Mesodermal cell (in vitro differentiated cells): ENCODE measurements at regions not wholly inside any gene's neighbourhood (a gene's known extent, or its start where the extent isn't known, plus 50 kb on each side); places are given as distances from the start of the nearest gene placed in this dataset.
"Not testable (repeated sequence)": the region's sequence is repeated elsewhere in the genome, so short reads cannot be mapped to it uniquely, and the experiment has no call there.

ENCODE experiments used
- H3K27ac ChIP-seq: 2 replicates; pipeline ENCODE4 v1.7.0; 2013; ENCODE audit warnings: mild to moderate bottlenecking, low read depth, low read length, moderate library complexity; ENCODE audit not compliant: severe bottlenecking
- H3K36me3 ChIP-seq: 2 replicates; pipeline ENCODE4 v1.7.1; 2013; ENCODE audit warnings: mild to moderate bottlenecking, low read length, moderate library complexity; ENCODE audit not compliant: control insufficient read depth, insufficient read depth
- H3K4me1 ChIP-seq: one replicate; pipeline ENCODE4 v1.7.1; 2013; ENCODE audit warnings: mild to moderate bottlenecking, low read length; ENCODE audit not compliant: insufficient read depth, control insufficient read depth, poor library complexity, severe bottlenecking
- H3K4me3 ChIP-seq: 2 replicates; pipeline ENCODE4 v1.7.0; 2013; ENCODE audit warnings: low read length, control low read depth, mild to moderate bottlenecking; ENCODE audit not compliant: insufficient read depth, poor library complexity, severe bottlenecking; ENCODE audit errors: extremely low read depth
- H3K9me3 ChIP-seq: 2 replicates; pipeline ENCODE4 v1.7.1; 2013; ENCODE audit warnings: mild to moderate bottlenecking, low read length, moderate library complexity; ENCODE audit not compliant: control insufficient read depth
- WGBS, 2 experiments: methylation state at CpG; one replicate each; pipeline ENCODE4 v1.1.5; 2013; ENCODE audit warnings: missing lambda C conversion rate in 2 of 2; ENCODE audit not compliant: insufficient coverage in 2 of 2; 5-methylcytosine and 5-hydroxymethylcytosine counted together

GRCh38 chr2:209097168-209097567 lies 326.7 kb upstream of the MAP2 start:
- Histone ChIP-seq H3K9me3 (no peaks in the 10 kb centered on the region), H3K36me3 (no peaks in the 10 kb centered on the region), H3K4me1 (peaks cover 6% of the 10 kb centered on the region), H3K4me3 (no peak overlapping the region), H3K27ac (no peak overlapping the region)
- 50% methylated on average over 1 of the region's 2 CpGs; no CpG with 5 or more reads in 1 of the 2 experiments for WGBS, 2 experiments

DNA sequence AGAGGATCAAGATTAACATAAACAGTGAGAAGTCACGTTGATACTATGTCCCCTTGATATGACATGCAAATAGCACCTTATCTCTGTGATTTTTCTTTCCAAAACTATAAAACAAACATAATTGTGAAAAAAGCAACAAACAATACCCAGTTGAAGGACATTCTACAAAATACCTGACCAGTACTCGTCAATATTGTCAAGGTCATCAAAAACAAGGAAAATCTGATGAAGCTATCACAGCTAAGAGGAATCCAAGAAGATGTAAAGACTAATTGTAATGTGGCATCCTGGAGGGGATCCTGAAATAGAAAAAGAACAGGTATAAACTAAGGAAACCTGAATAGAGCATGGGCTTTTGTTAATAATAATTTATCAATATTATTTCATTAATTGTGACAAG lies 321.5 kb upstream of the MAP2 start:
- H3K36me3 ChIP-seq: no peaks in the 10 kb centered on the region
- H3K4me1 ChIP-seq: no peaks in the 10 kb centered on the region
- H3K9me3 ChIP-seq: no peaks in the 10 kb centered on the region
- WGBS, 2 experiments: 75 to 94% methylated on average over 1 to 2 of the region's 2 CpGs
- no peak overlapping the region for H3K4me3 ChIP-seq
- H3K27ac ChIP-seq: no peak overlapping the region

- no peaks in the 10 kb centered on the region for H3K9me3 ChIP-seq
- no peaks in the 10 kb centered on the region for H3K36me3 ChIP-seq
- H3K27ac ChIP-seq: no peak overlapping the region
- H3K4me1 ChIP-seq: no peaks in the 10 kb centered on the region
- 80 to 96% methylated on average over 6 of the region's 6 CpGs for WGBS, 2 experiments
- no peak overlapping the region for H3K4me3 ChIP-seq
These were observed 310.8 kb upstream of the MAP2 start for GRCh38 chr2:209113026-209113425.

- Histone ChIP-seq H3K36me3 (no peaks in the 10 kb centered on the region), H3K4me1 (no peaks in the 10 kb centered on the region), H3K4me3 (no peak overlapping the region), H3K9me3 (no peaks in the 10 kb centered on the region), H3K27ac (no peak overlapping the region)
- no CpG with 5 or more reads among the region's 3 CpGs for WGBS, 2 experiments
These were observed 309.1 kb upstream of the MAP2 start for GRCh38 chr2:209114588-209115240.

DNA sequence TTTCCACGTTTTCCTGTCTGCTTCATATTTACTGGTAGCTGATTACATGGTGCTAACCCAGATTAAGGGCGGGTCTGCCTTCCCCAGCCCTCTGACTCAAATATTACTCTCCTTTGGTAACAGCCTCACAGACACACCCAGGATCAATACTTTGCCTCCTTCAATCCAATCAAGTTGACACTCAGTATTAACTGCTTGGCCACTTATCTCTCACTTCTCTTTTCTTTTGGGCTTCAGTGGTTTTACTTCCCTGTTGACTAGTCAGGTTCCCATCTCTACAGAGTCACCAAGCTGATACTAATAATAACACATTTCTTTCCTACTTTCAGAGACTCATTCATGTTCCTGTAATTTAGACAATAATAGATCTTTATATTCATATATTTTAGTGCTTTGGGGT lies 302.2 kb upstream of the MAP2 start:
- H3K4me3 ChIP-seq: no peak overlapping the region
- H3K4me1 ChIP-seq: no peaks in the 10 kb centered on the region
- WGBS, 2 experiments: 81 to 100% methylated on average over 2 of the region's 2 CpGs
- no peaks in the 10 kb centered on the region for H3K36me3 ChIP-seq
- H3K9me3 ChIP-seq: no peaks in the 10 kb centered on the region
- H3K27ac ChIP-seq: no peak overlapping the region

DNA sequence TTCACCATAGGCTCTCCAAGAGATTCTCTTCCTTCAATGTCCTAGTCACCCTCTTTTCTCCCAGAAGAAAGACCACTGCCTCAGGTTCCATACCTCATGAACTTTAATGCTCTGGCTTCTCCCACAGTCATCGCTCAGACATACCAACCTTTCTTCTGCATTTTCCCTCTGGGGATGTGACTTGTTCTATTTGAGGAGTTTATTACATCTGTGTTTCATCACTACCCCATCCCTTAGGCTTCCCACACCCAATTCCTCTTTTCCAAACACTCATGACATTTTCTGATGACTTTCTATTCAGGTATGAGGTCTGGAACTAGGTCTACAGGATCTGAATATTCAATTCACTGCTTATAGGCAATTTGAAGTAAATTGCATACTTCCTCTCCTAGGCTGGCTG lies 298.6 kb upstream of the MAP2 start:
- no peaks in the 10 kb centered on the region for H3K4me1 ChIP-seq
- H3K4me3 ChIP-seq: no peak overlapping the region
- H3K27ac ChIP-seq: no peak overlapping the region
- H3K9me3 ChIP-seq: no peaks in the 10 kb centered on the region
- H3K36me3 ChIP-seq: no peaks in the 10 kb centered on the region
- WGBS, 2 experiments: no CpG with 5 or more reads among the region's 1 CpG

DNA sequence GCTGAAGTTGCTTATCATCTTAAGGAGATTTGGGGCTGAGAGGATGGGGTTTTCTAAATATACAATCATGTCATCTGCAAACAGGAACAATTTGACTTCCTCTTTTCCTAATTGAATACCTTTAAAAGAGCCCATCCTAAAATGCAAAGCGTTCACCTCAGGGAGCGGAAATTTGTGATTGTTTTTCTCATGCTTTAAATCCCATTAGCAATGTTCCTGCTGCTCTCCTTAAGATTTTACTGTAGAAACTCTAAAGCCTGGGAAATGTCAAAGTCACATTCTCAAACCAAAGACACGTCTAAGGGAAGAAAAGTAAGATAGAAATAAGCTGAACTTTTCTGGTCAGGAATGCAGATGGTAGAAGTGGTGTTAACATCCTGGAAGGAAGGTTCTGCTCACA lies 285.8 kb upstream of the MAP2 start:
- Histone ChIP-seq H3K4me3 (no peak overlapping the region), H3K36me3 (no peaks in the 10 kb centered on the region), H3K4me1 (no peaks in the 10 kb centered on the region), H3K9me3 (no peaks in the 10 kb centered on the region), H3K27ac (no peak overlapping the region)
- 55 to 67% methylated on average over 2 of the region's 3 CpGs for WGBS, 2 experiments

DNA sequence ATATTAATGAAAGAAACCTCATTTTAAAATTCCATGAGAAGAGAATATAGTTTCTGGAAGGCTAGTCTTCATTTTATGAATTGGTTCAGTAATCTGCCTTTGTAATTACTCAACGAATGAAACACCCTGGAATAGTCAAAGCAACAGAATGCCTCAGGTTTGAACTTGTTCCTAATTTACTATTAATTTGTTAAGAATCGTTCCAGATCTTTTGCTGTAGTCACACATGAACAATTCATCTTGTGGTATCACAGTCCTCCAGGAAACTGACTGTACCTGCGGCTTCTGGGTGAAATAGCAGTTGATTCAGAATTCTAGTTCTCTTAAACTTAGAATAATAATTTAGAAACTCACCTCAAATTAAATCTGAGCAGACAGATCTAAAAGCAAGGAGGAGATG lies 282.7 kb upstream of the MAP2 start:
- Histone ChIP-seq H3K27ac (no peak overlapping the region), H3K4me1 (no peaks in the 10 kb centered on the region), H3K36me3 (no peaks in the 10 kb centered on the region), H3K9me3 (no peaks in the 10 kb centered on the region), H3K4me3 (no peak overlapping the region)
- 90% methylated on average over 2 of the region's 3 CpGs; no CpG with 5 or more reads in 1 of the 2 experiments for WGBS, 2 experiments

DNA sequence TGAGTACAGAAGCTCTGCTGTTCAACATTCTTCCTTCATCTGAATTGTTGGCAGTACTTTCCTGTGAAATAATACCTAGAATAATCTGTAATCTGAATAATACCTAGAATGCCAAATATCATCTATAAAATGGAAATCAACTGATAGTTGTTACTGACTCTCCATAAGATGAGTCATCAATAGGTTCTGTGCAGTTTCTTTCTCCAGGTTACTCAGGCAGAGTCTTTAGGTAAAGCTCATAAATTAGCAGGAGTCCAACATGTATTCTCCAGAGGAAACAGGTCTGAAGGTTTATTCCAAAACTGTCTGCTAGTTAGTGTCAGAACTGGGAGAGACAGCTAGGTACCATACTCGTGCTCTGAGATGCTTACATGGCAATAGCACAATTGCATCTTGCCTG lies 282.0 kb upstream of the MAP2 start:
- Histone ChIP-seq H3K36me3 (no peaks in the 10 kb centered on the region), H3K27ac (no peak overlapping the region), H3K4me3 (no peak overlapping the region), H3K4me1 (no peaks in the 10 kb centered on the region), H3K9me3 (no peaks in the 10 kb centered on the region)
- 73 to 91% methylated on average over 1 of the region's 1 CpG for WGBS, 2 experiments

DNA sequence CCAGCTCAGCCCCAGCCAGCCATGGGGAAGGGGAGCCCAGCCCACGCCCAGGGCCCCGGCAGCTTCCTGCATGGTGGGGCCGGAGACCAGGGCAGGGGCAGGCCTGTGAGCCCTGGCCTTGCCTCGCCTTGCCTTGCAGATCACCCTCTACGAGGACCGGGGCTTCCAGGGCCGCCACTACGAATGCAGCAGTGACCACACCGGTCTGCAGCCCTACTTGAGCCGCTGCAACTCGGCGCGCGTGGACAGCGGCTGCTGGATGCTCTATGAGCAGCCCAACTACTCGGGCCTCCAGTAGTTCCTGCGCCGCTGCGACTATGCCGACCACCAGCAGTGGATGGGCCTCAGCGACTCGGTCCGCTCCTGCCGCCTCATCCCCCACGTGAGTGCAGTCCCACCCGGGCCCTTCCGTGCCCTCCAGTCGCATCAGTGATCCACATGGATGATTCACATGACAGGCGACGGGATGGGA lies 278.6 kb upstream of the MAP2 start:
- H3K4me1 ChIP-seq, H3K36me3 ChIP-seq, H3K9me3 ChIP-seq, H3K27ac ChIP-seq, H3K4me3 ChIP-seq: not testable (repeated sequence)
- WGBS, 2 experiments: 95 to 96% methylated on average over 29 to 30 of the region's 30 CpGs

DNA sequence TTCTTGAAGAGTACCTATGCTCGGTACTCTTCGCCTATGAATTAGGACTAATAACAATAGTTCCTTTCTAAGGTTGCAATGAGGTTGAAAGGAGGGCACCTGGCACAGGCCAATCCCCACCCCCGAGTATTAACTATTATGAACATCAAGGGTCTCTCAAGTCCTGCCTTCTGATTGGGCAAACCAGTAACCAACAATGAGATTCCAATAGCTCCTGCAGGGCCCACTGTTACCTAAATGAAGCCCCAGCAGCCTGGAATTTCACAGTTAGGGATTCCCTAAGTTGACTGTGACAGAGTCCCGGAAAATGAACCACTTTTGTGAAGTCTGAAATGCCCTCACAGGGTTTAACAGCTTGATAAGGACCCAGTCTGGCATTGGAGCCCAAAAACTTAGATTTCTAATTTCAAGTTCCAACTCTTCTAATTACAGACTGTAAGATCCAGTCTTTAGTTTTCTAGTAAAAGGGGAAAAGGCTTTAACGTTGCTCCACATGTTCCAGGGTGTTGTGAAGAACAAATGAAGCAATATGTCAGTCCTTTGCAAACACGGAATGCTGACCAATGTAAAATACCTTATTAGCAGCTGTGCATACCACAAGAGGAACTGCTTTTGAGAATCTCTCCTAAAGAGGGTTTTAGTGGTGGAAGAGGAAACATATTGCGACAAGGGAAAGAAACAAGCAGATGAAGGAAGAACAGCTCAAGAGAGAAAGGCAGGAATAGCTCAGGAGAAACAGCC lies 277.7 kb upstream of the MAP2 start:
- Histone ChIP-seq H3K4me1 (no peaks in the 10 kb centered on the region), H3K36me3 (no peaks in the 10 kb centered on the region), H3K27ac (no peak overlapping the region), H3K9me3 (no peaks in the 10 kb centered on the region), H3K4me3 (no peak overlapping the region)
- WGBS, 2 experiments: 33 to 76% methylated on average over 1 to 5 of the region's 7 CpGs
